Caki2 (cell line): ENCODE measurements at regions not wholly inside any gene's neighbourhood (a gene's known extent, or its start where the extent isn't known, plus 50 kb on each side); places are given as distances from the start of the nearest gene placed in this dataset.

Experiments
- DNase-seq: peaks from one replicate; pipeline ENCODE4 v3.0.0-alpha.2; 2015; ENCODE audit warnings: low read depth
- in situ Hi-C: cut with HindIII; loops from 2 replicates; pipeline ENCODE4 v1.10.0; 2016; ENCODE audit warnings: low sequenced_read_pairs, low pct_unique_long_range_greater_than_20kb, mixed read lengths

DNA sequence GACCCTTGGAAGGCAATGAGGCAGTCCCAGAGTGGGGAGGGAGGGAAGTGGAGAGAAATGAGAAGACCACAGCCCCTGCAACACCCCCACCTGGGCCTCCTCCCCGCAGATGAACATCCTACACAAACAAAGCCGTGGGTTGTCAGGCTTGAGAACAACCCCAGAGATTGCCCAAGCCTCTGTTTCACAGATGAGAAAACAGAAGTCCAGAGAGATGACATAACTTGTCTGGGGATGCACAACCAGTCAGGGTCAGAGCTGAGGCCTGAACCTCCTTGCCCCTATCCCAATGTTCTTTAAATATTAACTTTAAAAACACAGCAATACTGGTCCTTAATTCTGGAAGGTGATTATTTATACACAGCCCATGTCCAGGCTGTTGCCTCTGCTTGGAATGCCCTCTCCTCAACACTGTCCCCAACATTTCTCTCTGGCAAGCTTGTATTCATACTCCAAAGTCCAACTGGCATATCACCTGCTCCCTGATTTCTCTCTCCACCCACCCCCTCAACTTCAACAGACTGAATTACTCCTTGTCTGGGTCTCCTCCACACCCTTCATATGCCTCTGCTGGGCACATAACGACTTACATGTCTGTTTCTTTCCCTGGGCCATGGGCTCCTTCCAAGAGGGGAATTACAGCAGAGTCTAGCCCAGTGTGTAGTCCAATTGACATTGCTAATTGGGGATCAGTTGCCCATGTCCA lies 135.5 kb upstream of the LRFN2 start:
- DNase-seq, result no peak

DNA sequence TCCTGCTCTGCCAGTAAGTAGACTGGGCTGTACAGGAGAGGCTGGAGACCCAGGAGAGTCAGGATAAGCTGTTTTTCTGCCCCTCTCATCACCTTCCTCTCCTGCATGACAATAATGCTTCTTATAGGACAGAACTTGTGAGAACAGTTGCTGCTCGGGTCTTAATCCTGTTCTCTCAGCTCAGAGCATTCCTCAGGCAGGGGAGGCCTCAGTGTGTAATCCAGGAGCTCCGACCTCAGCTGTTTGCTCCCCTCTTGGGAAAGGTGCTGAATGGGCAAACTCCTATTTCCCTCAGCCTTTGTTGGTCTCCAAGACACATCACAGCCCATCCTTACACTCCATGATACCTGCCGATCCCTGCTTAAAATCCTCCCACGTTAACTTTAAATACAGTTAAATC lies 134.9 kb upstream of the LRFN2 start:
- no peak for DNase-seq
- in situ Hi-C loops, result no loop called here

More for the DNA sequence above, 135.5 kb upstream of the LRFN2 start:
- in situ Hi-C loops, result no loop called here

DNA sequence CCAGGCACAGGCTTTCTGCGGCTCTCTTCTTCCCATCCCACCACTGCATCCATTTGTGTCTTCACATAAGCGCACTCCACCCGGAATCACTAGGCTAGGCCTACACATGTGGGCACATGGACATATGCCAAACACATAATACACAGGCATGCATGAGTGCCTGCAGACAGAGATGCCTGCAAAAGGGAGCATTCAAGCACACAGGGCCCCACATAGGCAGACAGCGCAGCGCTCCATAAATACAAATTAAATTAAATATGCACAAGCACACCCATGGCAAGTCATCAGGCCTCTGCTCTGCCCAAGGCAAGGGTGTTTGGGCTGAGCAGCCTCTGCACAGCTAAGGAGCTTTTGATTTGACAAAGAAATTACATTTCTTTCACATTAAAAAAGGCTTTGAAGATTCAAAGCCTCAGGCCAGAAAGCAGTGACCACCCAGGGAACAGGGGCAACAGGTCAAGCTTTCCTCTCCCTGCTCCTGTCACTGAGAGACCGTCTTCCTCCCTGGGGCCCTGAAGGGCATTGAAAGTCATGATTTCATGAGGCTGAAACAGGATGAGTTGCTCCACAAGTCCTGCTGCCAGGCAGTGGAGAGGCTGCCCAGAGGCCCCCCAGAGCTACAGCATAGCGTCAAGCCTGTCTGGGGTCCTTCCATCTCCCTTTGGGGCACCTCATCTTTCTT lies 134.2 kb upstream of the LRFN2 start:
- in situ Hi-C loops, result no loop called here
- DNase-seq, result no peak

DNA sequence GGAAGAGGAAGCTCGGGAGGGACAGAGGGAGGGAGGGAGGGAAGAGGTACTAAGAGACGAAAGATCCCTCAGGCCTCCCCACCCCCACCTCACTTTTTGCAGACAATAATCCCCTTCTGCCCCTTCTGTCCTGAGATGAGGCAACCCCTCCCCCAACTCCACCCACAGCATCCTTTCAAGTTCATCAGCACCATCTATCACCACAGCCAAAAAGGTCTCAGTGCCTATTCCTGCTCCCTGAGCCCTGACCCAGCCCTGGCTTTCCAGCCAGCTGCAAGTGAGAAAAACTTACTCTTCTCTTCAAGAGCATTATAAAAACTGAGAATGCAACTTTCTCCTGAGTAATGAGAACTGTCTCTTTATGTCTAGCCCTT lies 133.2 kb upstream of the LRFN2 start:
- DNase-seq, result no peak
- in situ Hi-C loops, result no loop called here

DNA sequence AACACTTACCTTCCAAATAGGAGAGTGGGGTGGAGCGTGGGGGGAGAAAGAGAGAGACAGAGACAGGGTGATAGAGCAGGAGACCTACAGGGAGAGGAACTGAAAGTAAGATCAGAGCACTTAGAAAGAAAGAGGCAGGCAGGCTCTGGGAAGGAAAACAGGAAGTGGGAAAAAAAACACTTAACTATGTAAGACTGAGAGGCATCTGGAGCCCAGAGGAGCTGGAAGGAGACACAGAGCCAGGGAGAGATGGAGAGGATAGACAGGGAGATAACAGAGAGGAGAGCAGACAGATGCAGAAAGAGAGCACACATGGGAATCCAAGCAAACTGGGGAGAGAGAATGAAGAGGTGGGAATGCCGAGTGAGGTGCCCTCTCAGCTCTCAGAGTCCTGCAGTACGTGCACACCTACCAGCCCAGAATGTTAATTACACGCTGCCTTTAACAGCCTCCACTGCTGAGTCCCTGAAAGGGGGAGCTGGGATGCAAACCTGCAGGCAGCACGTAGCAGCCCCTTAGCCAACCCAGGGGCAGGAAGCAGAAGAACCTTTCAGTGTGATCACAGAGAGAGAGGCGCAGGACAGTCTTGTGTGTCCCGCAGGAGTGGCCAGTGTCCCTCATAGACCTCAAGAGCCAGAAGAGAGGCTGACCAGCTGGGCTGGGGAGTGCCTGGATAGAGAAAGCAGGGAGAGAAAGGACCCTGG lies 132.7 kb upstream of the LRFN2 start:
- no peak for DNase-seq

GRCh38 chr6:40718401-40718800 lies 131.2 kb upstream of the LRFN2 start:
- DNase-seq, result no peak
- in situ Hi-C loops, result no loop called here

More for the DNA sequence above, 132.7 kb upstream of the LRFN2 start:
- in situ Hi-C loops, result no loop called here

DNA sequence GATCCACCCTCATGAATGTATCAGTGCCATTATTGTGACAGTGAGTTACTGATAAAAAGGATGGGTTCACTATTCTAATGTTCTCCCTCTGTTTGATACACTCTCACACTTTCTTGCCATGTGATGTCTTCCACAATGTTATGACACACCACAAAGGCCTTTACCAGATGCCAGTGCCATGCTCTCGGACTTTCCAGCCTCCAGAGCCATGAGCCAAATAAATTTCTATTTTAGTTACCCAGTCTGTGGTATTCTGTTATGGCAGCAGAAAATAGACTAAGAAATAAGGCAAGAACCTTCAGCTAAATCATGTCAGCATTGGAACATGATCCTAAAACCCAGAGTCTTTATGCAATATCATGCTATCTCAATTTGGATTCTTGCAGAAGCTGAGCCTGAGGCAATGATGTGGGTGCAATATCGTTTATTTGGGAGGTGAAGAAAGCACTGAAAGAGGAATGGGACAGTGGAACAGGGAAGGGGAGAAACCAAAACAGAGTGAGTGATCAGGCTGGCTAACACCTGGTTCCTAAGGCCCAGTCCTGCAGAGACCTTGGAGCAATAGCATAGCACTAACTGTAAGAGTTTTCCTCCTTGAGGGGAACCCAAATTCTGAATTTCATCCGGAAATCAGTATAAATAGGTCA lies 130.4 kb upstream of the LRFN2 start:
- no peak for DNase-seq
- in situ Hi-C loops, result no loop called here

DNA sequence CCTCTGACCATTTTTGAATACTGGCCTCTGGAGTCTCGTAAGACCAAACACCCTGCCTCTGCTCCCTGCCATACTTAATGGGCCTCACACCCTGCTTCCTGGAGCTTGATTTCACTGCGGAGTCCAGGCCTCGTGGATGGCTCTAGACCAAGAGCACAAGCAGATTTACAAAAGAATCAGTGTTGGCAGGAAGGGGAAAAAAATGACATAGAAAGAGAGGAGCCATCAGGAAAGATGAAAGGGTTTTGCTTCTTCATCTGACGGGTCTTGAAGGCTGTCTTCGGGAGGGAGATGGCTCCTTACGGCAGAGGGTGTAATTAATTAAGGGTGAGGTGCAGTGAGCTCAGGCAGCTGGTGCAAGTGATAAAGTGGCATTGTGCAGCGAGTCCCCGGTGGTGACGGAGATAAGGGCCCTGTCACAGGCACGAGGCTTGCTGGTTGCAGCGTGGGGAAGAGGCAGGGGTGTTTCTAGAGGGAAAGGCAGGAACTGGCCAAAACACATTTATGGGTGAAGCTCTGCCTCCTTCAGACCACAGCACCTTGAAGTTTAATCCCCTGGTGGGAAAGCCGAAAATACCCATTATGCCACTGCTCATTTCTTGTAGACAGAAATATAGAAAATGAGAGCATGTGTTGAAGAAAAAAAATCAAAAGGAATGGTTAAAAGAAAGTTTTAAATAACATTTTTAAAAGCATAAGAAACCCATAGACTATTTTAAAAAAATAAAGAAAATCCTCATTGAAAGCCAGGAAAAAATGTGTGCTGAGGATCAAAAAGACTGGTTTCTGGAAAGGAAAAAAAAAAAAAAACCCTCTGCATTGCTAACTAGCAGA lies 128.6 kb upstream of the LRFN2 start:
- in situ Hi-C loops, result no loop called here
- no peak for DNase-seq

DNA sequence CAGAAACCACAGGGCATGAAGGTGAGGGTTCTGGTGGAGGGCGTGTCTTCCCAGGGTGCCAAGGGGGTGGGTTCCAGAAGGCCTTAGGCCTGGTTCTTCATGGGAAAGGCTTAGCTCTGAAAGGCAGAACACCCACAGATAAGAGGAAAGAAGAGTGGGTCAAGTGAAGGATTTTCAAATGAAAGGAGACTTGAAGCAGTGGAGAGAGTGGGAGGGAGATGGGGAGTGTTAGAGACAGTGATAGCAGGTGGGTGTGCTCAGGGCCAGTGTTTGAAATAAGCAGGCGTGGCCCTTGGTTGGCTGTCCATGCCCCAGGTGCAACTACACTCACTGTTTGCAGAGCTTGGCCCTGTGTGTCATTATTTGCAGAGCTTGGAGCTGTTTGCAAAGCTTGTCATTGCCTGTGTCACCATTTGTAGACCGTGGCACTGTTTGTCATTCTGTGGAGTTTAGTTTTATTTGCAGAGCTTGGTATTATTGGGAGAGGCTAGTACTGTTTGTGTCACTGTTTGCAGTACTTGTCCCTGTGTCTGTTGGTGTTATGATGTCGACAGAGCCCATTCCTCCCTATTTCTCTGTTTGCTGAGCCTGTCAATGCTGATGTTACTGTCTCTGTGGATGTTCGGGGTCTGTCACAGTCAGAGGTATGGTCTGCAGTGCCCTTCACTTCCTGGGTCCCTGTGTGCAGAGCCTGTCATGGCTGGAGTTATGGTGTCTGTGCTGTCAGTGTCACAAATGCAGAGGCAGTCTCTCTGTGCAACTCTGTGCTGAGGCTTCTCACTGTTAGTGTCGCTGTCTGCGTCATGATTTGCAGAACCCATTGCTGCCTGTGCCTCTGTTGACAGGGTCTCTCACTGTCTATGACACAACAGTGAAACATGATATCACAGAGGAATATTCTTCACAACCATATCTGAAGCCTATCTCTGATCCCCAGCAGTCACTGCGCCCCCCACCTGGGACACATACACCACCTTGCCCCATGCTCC lies 127.7 kb upstream of the LRFN2 start:
- in situ Hi-C loops, result no loop called here

GRCh38 chr6:40714143-40714542 lies 127.0 kb upstream of the LRFN2 start:
- in situ Hi-C loops, result no loop called here

More for the DNA sequence above, 127.7 kb upstream of the LRFN2 start:
- no peak for DNase-seq

GRCh38 chr6:40713002-40713719 lies 126.0 kb upstream of the LRFN2 start:
- no peak for DNase-seq

More at GRCh38 chr6:40714143-40714542, 127.0 kb upstream of the LRFN2 start:
- no peak for DNase-seq

GRCh38 chr6:40710626-40711330 lies 123.6 kb upstream of the LRFN2 start:
- in situ Hi-C loops, result no loop called here
- no peak for DNase-seq

More at GRCh38 chr6:40713002-40713719, 126.0 kb upstream of the LRFN2 start:
- in situ Hi-C loops, result no loop called here

- in situ Hi-C loops, result no loop called here
- no peak for DNase-seq
Measured at GRCh38 chr6:40708049-40708448, 120.9 kb upstream of the LRFN2 start.

DNA sequence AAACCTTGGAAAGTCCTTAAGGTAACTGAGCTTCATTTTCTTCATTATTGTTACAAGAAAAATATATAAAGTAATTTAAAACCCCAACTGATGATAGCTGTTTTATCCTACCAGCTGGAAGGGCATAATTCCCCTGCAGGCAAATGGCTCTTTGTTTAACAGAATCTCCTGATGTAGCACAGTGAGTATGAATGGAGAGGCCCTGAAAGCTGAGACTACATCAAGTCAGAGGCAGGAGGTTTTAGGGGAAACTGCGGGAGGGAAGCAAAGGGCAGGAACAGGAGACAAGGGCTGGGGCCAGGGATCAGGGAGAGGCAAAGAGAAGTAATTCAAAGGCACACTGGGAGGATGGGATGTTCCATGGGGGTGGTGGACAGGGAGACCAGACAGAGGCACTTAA lies 119.0 kb upstream of the LRFN2 start:
- DNase-seq, result no peak
- in situ Hi-C loops, result no loop called here

DNA sequence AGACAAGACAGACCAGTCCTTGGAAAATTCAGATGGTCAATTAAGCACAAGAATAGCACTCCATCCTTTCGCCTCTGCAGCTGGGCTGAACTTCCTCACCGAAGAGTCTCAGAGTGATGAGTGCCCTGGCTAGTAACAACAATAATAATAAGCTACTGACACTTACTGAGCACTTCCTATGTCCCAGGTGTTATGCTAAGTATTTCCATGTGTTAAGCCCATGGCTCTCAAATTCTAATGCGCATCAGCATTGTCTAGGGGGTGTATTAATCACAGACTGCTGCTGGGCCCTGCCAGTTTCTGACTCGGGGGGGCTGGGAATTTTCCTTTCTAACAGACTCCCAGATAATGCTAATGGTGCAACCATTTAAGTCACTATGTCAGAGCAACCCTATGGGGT lies 118.2 kb upstream of the LRFN2 start:
- DNase-seq, result no peak
- in situ Hi-C loops, result no loop called here
